Osteoblast (primary cell): ENCODE measurements at regions not wholly inside any gene's neighbourhood (a gene's known extent, or its start where the extent isn't known, plus 50 kb on each side); places are given as distances from the start of the nearest gene placed in this dataset.
A peak's percentile ranks its signal among the peaks of the same experiment; 100 is the strongest.

Source experiments
- DNase-seq: peaks from one replicate; pipeline ENCODE4 v3.0.0; 2011; ENCODE audit warnings: low spot score, mixed read lengths; ENCODE audit not compliant: insufficient read length; ENCODE audit errors: missing footprints
- H2AFZ ChIP-seq: 2 replicates; pipeline ENCODE4 v1.6.0; 2011; ENCODE audit warnings: mild to moderate bottlenecking, low read length
- H3K27ac ChIP-seq: 2 replicates; pipeline ENCODE4 v1.5.1; 2011; ENCODE audit warnings: mild to moderate bottlenecking, low read depth, low read length, moderate library complexity
- H3K27me3 ChIP-seq: 2 replicates; pipeline ENCODE4 v1.6.0; 2012; ENCODE audit warnings: mild to moderate bottlenecking, control low read depth, inconsistent platforms, low read length, moderate library complexity; ENCODE audit not compliant: insufficient read depth
- H3K36me3 ChIP-seq: 2 replicates; pipeline ENCODE4 v1.5.1; 2011; ENCODE audit warnings: mild to moderate bottlenecking, low read length, control low read depth, moderate library complexity; ENCODE audit not compliant: insufficient read depth
- H3K4me1 ChIP-seq: 2 replicates; pipeline ENCODE4 v1.5.1; 2011; ENCODE audit warnings: mild to moderate bottlenecking, low read length, control low read depth, moderate library complexity; ENCODE audit not compliant: insufficient read depth
- H3K4me2 ChIP-seq: 2 replicates; pipeline ENCODE4 v1.6.0; 2011; ENCODE audit warnings: mild to moderate bottlenecking, low read length; ENCODE audit not compliant: insufficient read depth
- H3K4me3 ChIP-seq: fragments of 200-600 bp; sonication (generic); 3 replicates; pipeline ENCODE4 v1.5.1; 2012; ENCODE audit warnings: mild to moderate bottlenecking, low read length, inconsistent platforms; ENCODE audit not compliant: insufficient read depth
- H3K79me2 ChIP-seq: 2 replicates; pipeline ENCODE4 v1.6.0; 2012; ENCODE audit warnings: mild to moderate bottlenecking, low read length, control low read depth, inconsistent platforms; ENCODE audit not compliant: insufficient read depth
- H3K9me3 ChIP-seq: 2 replicates; pipeline ENCODE4 v1.5.1; 2011; ENCODE audit warnings: low read depth, low read length, control low read depth
- H4K20me1 ChIP-seq: 2 replicates; pipeline ENCODE4 v1.6.0; 2012; ENCODE audit warnings: mild to moderate bottlenecking, low read length, control low read depth; ENCODE audit not compliant: insufficient read depth
- CTCF ChIP-seq: IDR thresholded peaks from 2 replicates; pipeline ENCODE4 v1.5.1; 2011; ENCODE audit warnings: mild to moderate bottlenecking, low read depth, low read length, moderate library complexity; ENCODE audit errors: extremely low read depth

- DNase-seq: no peak
- H3K27ac ChIP-seq: no peak overlapping the region
- H3K4me2 ChIP-seq: no peak overlapping the region
Measured at GRCh38 chr2:96423828-96424227, 81.3 kb downstream of the NEURL3 start.

More at GRCh38 chr2:96423828-96424227, 81.3 kb downstream of the NEURL3 start:
- TF ChIP-seq CTCF: no peak
- Histone ChIP-seq H3K79me2 (no peaks in the 10 kb centered on the region), H3K27me3 (peaks cover 5% of the 10 kb centered on the region), H3K36me3 (no peaks in the 10 kb centered on the region), H2AFZ (peak overlapping the region; percentile 3), H3K4me1 (peaks cover 4% of the 10 kb centered on the region), H3K4me3 (no peak overlapping the region), H3K9me3 (no peaks in the 10 kb centered on the region), H4K20me1 (no peaks in the 10 kb centered on the region)
